ENCODE measurements at regions not wholly inside any gene's neighbourhood (a gene's known extent, or its start where the extent isn't known, plus 50 kb on each side); places are given as distances from the start of the nearest gene placed in this dataset.
"Not testable (repeated sequence)": the region's sequence is repeated elsewhere in the genome, so short reads cannot be mapped to it uniquely, and the experiment has no call there.

GRCh38 chr11:134940441-134941126 lies 528.5 kb upstream of the B3GAT1 start:
- Mint-ChIP-seq H3K36me3 (ENCODE audit: low read depth) (no peaks in the 10 kb centered on the region), H3K4me1 (peaks cover 27% of the 10 kb centered on the region), H3K9me3 (no peaks in the 10 kb centered on the region), H3K4me3 (no peak overlapping the region), H3K27me3 (ENCODE audit: low read depth) (peaks cover 15% of the 10 kb centered on the region), H3K27ac (no peak overlapping the region)
- no peak for TF ChIP-seq CTCF (IDR thresholded peaks at IDR 0.05; ENCODE audit: unreplicated experiment in 3 of 3)

- H3K27ac Mint-ChIP-seq, result no peak overlapping the region
- peak; percentile 22 to 51 (median 32) for TF ChIP-seq CTCF (IDR thresholded peaks at IDR 0.05; ENCODE audit: unreplicated experiment in 3 of 3)
Observed at GRCh38 chr11:134939905-134940304, 527.9 kb upstream of the B3GAT1 start.

GRCh38 chr11:134939031-134939430 lies 527.0 kb upstream of the B3GAT1 start:
- no peak overlapping the region for H3K4me3 Mint-ChIP-seq
- peak overlapping the region in 1 of 3 experiments; percentile 26 for H3K27ac Mint-ChIP-seq
- peaks cover 12% of the 10 kb centered on the region for H3K27me3 Mint-ChIP-seq (ENCODE audit: low read depth)
- no peaks in the 10 kb centered on the region for H3K9me3 Mint-ChIP-seq
- TF ChIP-seq CTCF (IDR thresholded peaks at IDR 0.05; ENCODE audit: unreplicated experiment in 3 of 3), result no peak
- H3K4me1 Mint-ChIP-seq, result peaks cover 27% of the 10 kb centered on the region
- no peaks in the 10 kb centered on the region for H3K36me3 Mint-ChIP-seq (ENCODE audit: low read depth)

More at GRCh38 chr11:134939905-134940304, 527.9 kb upstream of the B3GAT1 start:
- Mint-ChIP-seq H3K4me1 (peaks cover 27% of the 10 kb centered on the region), H3K27me3 (ENCODE audit: low read depth) (peaks cover 13% of the 10 kb centered on the region), H3K36me3 (ENCODE audit: low read depth) (no peaks in the 10 kb centered on the region), H3K4me3 (no peak overlapping the region), H3K9me3 (no peaks in the 10 kb centered on the region)

- no peak for TF ChIP-seq CTCF (IDR thresholded peaks at IDR 0.05; ENCODE audit: unreplicated experiment in 3 of 3)
- Mint-ChIP-seq H3K9me3 (no peaks in the 10 kb centered on the region), H3K27ac (no peak overlapping the region), H3K4me1 (peaks cover 27% of the 10 kb centered on the region), H3K36me3 (ENCODE audit: low read depth) (no peaks in the 10 kb centered on the region), H3K27me3 (ENCODE audit: low read depth) (peaks cover 6% of the 10 kb centered on the region), H3K4me3 (no peak overlapping the region)
Observed at GRCh38 chr11:134938212-134938611, 526.2 kb upstream of the B3GAT1 start.

GRCh38 chr11:134937193-134937592 lies 525.2 kb upstream of the B3GAT1 start:
- H3K36me3 Mint-ChIP-seq (ENCODE audit: low read depth); H3K4me3 Mint-ChIP-seq; H3K9me3 Mint-ChIP-seq; H3K27ac Mint-ChIP-seq; H3K27me3 Mint-ChIP-seq (ENCODE audit: low read depth): not testable (repeated sequence)
- peaks cover 21% of the 10 kb centered on the region for H3K4me1 Mint-ChIP-seq

GRCh38 chr11:134932761-134933160 lies 520.7 kb upstream of the B3GAT1 start:
- Mint-ChIP-seq H3K4me3 (no peak overlapping the region), H3K4me1 (peaks cover 2% of the 10 kb centered on the region), H3K27me3 (ENCODE audit: low read depth) (peaks cover 12% of the 10 kb centered on the region), H3K36me3 (ENCODE audit: low read depth) (no peaks in the 10 kb centered on the region), H3K9me3 (peaks cover 16% of the 10 kb centered on the region), H3K27ac (no peak overlapping the region)
- TF ChIP-seq CTCF (IDR thresholded peaks at IDR 0.05; ENCODE audit: unreplicated experiment in 3 of 3), result no peak

Measured in nephron (organoid).